ENCODE measurements at regions not wholly inside any gene's neighbourhood (a gene's known extent, or its start where the extent isn't known, plus 50 kb on each side); places are given as distances from the start of the nearest gene placed in this dataset.

DNA sequence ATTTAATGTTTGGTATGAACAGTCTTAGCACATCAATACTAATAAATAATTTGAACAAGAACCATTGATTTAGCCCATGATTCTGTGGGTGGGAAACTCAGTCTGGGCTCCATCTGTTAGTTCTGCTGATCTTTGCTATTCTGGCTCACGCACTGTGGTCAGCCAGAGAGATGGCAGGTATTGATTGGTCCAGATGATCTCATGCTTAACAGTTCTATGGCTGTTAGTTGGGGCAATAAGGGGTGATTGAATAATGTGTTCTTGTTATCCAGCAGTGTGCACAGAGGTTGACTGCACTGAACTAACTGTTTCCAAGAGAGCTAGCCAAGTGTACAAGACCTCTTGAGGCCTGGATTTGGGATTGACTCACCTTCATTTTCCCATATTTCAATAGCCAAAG lies 824.3 kb downstream of the SEMA5A start:
- TF ChIP-seq POLR2A (IDR thresholded peaks at IDR 0.05) (no peak), CTCF (IDR thresholded peaks at IDR 0.05 in 8 of 11, conservative IDR thresholded peaks at IDR 0.05 in 3 of 11) (no peak)
